Jurkat, Clone E6-1 (cell line): ENCODE measurements at regions not wholly inside any gene's neighbourhood (a gene's known extent, or its start where the extent isn't known, plus 50 kb on each side); places are given as distances from the start of the nearest gene placed in this dataset.
"Not testable (repeated sequence)": the region's sequence is repeated elsewhere in the genome, so short reads cannot be mapped to it uniquely, and the experiment has no call there.

Experiments used
- DNase-seq: peaks from one replicate; pipeline ENCODE4 v3.0.0-alpha.2; 2011; ENCODE audit warnings: low read depth, low spot score
- H3K4me3 ChIP-seq: 2 replicates; pipeline ENCODE4 v1.5.1; 2011; ENCODE audit warnings: mild to moderate bottlenecking, low read length, control low read depth, moderate library complexity

GRCh38 chr7:128561116-128561722 lies 84.7 kb downstream of the METTL2B start:
- not testable (repeated sequence) for H3K4me3 ChIP-seq, DNase-seq

GRCh38 chr7:128562795-128563194 lies 86.2 kb downstream of the METTL2B start:
- not testable (repeated sequence) for H3K4me3 ChIP-seq, DNase-seq

- DNase-seq, H3K4me3 ChIP-seq: not testable (repeated sequence)
These were observed 87.7 kb downstream of the METTL2B start for GRCh38 chr7:128564123-128564700.

DNA sequence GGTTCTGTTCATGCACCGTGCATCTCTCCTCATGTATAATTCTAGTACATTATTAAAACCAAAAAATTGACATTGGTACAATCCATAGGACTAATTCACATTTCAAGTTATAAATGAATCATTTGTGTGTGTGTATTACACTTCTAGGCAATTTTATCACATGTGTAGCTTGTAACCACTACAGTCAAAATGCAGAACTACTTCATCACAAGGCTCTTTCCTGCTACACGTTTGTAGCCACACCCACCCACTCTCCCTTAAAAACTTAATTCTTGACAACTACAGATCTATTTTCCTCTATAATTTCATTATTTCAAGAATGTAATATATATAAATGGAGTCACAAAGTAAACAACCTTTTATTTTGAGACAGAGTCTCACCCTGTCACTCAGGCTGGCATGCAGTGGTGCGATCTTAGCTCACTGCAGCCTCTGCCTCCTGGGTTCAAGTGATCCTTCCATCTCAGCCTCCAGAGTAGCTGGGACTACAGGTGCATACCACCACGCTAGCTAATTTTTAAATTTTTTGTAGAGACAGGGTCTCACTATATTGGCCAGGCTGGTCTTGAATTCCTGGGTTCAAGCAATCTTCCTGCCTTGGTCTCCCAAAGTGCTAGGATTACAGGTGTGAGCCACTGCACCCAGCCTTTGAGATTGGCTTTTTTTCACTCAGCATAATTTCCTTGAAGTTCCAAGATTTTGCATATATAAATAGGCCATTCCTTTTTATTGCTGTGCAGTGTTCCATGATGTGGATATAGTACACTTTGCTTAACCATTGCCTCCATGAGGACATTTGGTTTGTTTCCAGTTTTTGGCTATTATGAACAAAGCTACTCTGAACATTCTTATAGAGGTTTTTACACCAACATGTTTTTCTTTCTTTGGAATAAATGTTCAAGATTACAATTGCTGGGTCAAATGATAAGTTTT lies 88.7 kb downstream of the METTL2B start:
- H3K4me3 ChIP-seq, DNase-seq: not testable (repeated sequence)

DNA sequence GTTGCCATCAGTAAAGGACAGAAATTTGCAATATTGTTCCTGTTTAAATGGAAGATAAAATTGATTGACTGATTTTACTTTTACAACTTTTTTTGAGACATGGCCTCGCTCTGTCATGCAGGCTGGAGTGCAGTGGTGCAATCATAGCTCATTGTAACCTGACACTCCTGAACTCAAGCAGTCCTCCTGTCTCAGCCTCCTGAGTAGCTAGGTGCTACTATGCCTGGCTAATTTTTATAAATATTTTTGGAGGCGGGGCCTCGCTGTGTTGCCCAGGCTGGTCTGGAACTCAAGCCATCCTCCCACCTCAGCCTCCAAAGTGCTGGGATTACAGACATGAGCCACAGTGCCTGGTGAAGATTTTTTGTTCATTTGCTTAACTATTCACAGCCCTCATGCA lies 96.8 kb upstream of the GARIN1A start:
- not testable (repeated sequence) for DNase-seq, H3K4me3 ChIP-seq

GRCh38 chr7:128576953-128577352 lies 95.1 kb upstream of the GARIN1A start:
- H3K4me3 ChIP-seq, DNase-seq: not testable (repeated sequence)

DNA sequence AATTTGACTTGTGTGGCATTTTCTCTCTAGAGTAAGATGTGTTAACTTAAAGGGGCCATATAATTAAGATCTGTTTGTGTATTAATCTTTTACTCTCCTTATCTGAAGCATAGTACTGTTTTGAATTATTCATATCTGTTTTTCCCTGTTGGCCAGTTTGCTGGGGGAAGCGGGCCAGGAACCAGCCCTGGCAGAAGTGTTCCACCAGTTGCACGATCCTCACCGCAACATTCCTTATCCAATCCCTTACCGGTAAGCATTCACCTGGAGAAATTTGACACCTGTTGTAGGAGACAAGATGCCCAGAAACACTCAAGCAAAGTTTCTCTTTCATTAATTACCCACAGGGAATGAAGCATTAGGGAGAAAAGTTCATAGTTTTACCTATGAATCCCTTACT lies 92.2 kb upstream of the GARIN1A start:
- DNase-seq, H3K4me3 ChIP-seq: not testable (repeated sequence)

GRCh38 chr7:128581100-128581499 lies 91.0 kb upstream of the GARIN1A start:
- H3K4me3 ChIP-seq, DNase-seq: not testable (repeated sequence)

DNA sequence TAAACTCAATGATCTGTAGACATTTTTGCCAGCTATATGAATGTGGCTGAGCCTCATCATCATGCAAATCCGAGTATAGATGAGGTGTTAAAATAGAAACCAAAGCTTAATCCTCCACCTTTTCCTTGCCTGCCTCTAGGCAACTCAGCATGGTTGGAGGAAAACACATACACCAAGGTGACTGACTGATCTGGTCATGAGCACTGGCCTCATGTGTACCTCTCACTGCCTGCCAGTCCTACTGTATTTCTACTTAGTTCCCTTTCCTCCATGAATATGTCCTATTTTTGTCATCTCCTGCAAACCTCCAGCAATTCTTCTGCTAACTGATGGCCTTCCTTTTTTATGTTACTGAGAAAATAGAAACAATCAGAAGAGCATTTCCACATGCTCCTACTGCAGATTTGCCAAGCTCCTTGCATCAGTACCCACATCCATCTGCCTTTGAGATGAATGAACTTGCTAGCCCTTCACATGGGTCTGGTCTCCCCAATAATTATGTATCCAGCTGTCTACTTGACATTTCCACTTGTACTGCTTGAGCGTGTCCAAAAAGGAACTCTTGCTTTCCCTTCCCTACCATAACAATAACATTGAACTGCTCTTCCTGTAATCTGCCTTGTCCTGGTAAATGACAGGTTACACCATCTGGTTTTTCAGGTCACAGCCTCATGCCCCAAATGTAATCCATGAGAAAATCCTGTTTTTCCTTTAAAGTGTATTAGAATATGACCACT lies 90.1 kb upstream of the GARIN1A start:
- DNase-seq = not testable (repeated sequence)

GRCh38 chr7:128586715-128587114 lies 85.4 kb upstream of the GARIN1A start:
- DNase-seq, H3K4me3 ChIP-seq: not testable (repeated sequence)

More for the DNA sequence above, 90.1 kb upstream of the GARIN1A start:
- H3K4me3 ChIP-seq = not testable (repeated sequence)

- DNase-seq = no peak
- no peak overlapping the region for H3K4me3 ChIP-seq
These were observed 80.4 kb upstream of the GARIN1A start for GRCh38 chr7:128591705-128592104.

GRCh38 chr7:128592209-128592608 lies 79.9 kb upstream of the GARIN1A start:
- DNase-seq, H3K4me3 ChIP-seq: not testable (repeated sequence)

DNA sequence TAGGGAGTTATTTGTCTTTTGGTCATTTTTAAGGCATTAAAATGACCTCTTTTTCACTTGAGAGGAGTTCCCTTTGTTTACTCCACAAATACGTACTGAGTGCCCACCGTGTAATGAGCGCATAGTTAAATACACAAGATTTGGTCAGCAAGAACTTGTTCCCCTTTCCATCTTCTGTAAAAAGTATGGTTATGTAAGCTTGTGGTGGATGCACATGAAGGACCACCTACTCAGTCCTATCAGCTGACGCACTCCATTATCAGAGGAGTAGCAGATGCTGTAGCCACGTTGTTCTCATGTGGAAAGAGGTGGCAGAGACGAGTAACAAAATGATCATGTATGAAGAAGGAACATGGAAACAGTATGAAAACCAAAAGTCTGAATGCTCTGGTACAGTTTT lies 78.0 kb upstream of the GARIN1A start:
- H3K4me3 ChIP-seq, DNase-seq: not testable (repeated sequence)

GRCh38 chr7:128596336-128597128 lies 75.6 kb upstream of the GARIN1A start:
- H3K4me3 ChIP-seq, DNase-seq: not testable (repeated sequence)

DNA sequence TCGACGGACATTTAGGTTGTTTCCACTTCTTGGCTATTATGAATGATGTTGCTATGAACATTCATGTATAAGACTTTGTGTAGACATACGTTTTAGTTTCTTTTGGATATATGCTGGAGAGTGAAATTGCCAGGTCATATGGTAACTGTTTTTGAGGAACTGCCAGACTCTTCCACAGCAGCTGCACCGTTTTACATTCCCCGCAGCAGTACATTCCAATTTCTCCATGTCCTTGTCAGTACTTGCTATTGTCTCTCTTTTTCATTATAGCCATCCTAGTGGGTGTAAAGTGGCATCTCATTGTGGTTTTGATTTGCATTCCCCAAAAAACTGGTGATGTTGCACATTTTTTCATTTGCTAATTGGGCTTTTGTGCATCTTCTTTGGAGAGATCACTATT lies 73.1 kb upstream of the GARIN1A start:
- DNase-seq, H3K4me3 ChIP-seq: not testable (repeated sequence)

DNA sequence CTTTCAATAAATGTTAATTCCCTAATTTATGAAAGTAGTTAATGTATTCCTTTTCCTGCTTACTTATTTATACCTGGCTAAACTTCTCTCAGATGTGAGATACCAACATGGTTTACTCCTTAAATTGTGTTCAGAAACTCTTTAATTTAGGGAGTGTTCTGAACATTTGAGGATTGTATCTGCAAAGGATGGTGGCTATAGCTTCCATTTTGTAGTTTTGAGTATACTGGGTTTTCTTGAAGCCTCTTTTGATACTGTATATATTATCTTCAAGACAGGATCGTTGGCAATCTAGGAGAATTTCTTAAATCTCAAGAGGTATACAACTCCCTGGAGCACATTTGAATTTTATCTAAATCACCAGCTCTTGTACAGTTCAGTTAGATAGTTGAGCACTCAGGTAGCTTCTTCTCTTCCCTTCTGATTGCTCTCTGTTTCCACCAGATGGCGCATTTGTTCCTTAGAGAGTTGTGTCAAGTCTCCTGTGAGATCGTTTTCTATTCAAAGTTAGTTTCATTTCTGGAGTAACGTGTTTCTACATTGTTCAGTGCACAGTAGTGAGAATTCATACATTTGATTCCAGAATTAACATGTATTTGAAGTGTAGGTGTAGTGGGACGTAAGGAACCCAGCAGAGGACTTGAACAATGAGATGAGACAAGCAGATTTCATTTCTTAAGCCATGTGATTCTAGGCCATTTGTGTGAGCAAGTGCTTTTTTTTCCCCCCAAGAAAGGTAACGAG lies 63.2 kb upstream of the GARIN1A start:
- DNase-seq = peak; percentile 60
- H3K4me3 ChIP-seq = peak overlapping the region; percentile 32

GRCh38 chr7:128613366-128613765 lies 58.7 kb upstream of the GARIN1A start:
- DNase-seq, H3K4me3 ChIP-seq: not testable (repeated sequence)

GRCh38 chr7:128614812-128615211 lies 57.3 kb upstream of the GARIN1A start:
- not testable (repeated sequence) for DNase-seq, H3K4me3 ChIP-seq
